ENCODE measurements at regions not wholly inside any gene's neighbourhood (a gene's known extent, or its start where the extent isn't known, plus 50 kb on each side); places are given as distances from the start of the nearest gene placed in this dataset.

DNA sequence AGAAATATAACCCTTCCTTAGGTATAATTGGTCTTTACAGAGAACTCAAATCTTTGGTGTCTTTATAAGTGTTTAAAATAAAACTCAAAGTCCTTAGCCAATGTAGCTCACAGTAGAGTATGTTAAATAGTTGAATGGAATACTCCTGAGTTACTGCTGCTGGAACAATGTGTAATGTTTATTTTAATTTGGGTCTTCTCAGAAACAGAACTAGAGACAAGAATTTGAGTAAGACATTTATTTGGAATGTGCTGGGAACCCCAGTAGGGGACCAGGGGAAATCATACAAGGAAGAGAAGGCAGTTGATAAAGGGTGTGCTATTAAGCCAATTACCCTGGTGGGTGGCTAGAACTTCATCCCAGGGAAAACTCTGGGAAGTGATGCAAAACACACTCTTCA is 240.4 kb upstream of the LDB2 start:
- TF ChIP-seq, protein P1, sequence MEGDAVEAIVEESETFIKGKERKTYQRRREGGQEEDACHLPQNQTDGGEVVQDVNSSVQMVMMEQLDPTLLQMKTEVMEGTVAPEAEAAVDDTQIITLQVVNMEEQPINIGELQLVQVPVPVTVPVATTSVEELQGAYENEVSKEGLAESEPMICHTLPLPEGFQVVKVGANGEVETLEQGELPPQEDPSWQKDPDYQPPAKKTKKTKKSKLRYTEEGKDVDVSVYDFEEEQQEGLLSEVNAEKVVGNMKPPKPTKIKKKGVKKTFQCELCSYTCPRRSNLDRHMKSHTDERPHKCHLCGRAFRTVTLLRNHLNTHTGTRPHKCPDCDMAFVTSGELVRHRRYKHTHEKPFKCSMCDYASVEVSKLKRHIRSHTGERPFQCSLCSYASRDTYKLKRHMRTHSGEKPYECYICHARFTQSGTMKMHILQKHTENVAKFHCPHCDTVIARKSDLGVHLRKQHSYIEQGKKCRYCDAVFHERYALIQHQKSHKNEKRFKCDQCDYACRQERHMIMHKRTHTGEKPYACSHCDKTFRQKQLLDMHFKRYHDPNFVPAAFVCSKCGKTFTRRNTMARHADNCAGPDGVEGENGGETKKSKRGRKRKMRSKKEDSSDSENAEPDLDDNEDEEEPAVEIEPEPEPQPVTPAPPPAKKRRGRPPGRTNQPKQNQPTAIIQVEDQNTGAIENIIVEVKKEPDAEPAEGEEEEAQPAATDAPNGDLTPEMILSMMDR (IDR thresholded peaks at IDR 0.05) = no peak
- TF ChIP-seq POLR2A (IDR thresholded peaks at IDR 0.05) (no peak), POLR2AphosphoS5 (IDR thresholded peaks at IDR 0.05) (no peak)

Measured in breast epithelium (tissue), 3 donors.